IMR-90 (cell line): ENCODE measurements at regions not wholly inside any gene's neighbourhood (a gene's known extent, or its start where the extent isn't known, plus 50 kb on each side); places are given as distances from the start of the nearest gene placed in this dataset.
A peak's percentile ranks its signal among the peaks of the same experiment; 100 is the strongest.

ENCODE experiments used
- ATAC-seq: fragments of 200-7000 bp; cut with Tn5 transposase; 2 replicates; pipeline ENCODE4 v1.9.1; 2020; ENCODE audit warnings: low read depth, mild to moderate bottlenecking, moderate library complexity
- BruUV-seq: library from RNA; stranded (reverse); fragments of 400-500 nt; replicated peaks from 2 replicates; lab custom pipeline; 2021; lab: Mats Ljungman, UMichigan
- CTCF ChIA-PET: fragments of 300-600 bp; formaldehyde crosslinking; extraction: SDS; loops from one replicate; lab custom pipeline; 2021; ENCODE audit warnings: antibody characterized with exemption; lab: Yijun Ruan, JAX
- POLR2A ChIA-PET: fragments of 300-600 bp; sonication (Branson Sonifier 250); formaldehyde crosslinking; loops from one replicate; lab custom pipeline; 2022; ENCODE audit warnings: antibody characterized with exemption; ENCODE audit not compliant: unreplicated experiment; lab: Charles Lee
- DNase-seq: peaks from one replicate; pipeline ENCODE4 v3.0.0; 2013
- H2AFZ ChIP-seq: replicated peaks from 2 replicates; pipeline ENCODE3; 2013; ENCODE audit warnings: low read length, mild to moderate bottlenecking; ENCODE audit not compliant: poor library complexity
- H2AK5ac ChIP-seq: 2 replicates; pipeline ENCODE4 v1.6.1; 2013; ENCODE audit warnings: low read depth, low read length, inconsistent platforms
- H2AK9ac ChIP-seq: replicated peaks from 2 replicates; pipeline ENCODE3; 2013; ENCODE audit warnings: mild to moderate bottlenecking, low read depth, low read length, moderate library complexity; ENCODE audit not compliant: poor library complexity
- H2BK120ac ChIP-seq: 2 replicates; pipeline ENCODE4 v1.6.1; 2013; ENCODE audit warnings: low read depth, low read length, inconsistent platforms
- H2BK15ac ChIP-seq: 3 replicates; pipeline ENCODE4 v1.6.1; 2013; ENCODE audit warnings: low read depth, low read length, inconsistent platforms
- H2BK20ac ChIP-seq: 2 replicates; pipeline ENCODE4 v1.6.1; 2013; ENCODE audit warnings: low read depth, mild to moderate bottlenecking, inconsistent platforms, low read length, moderate library complexity
- H2BK5ac ChIP-seq: 2 replicates; pipeline ENCODE4 v1.6.1; 2013; ENCODE audit warnings: mild to moderate bottlenecking, low read depth, low read length, inconsistent platforms; ENCODE audit not compliant: poor library complexity, severe bottlenecking
- H3K14ac ChIP-seq: replicated peaks from 2 replicates; pipeline ENCODE4 v1.6.1; 2013; ENCODE audit warnings: low read depth, low read length, inconsistent platforms
- H3K18ac ChIP-seq: 2 replicates; pipeline ENCODE4 v1.6.1; 2013; ENCODE audit warnings: low read depth, low read length, control low read depth
- H3K23ac ChIP-seq: 2 replicates; pipeline ENCODE4 v1.6.1; 2013; ENCODE audit warnings: low read depth, low read length, inconsistent platforms
- H3K27ac ChIP-seq: 2 replicates; pipeline ENCODE4 v1.5.1; 2013; ENCODE audit warnings: mild to moderate bottlenecking, control low read depth, low read length; ENCODE audit not compliant: insufficient read depth
- H3K27me3 ChIP-seq: 2 replicates; pipeline ENCODE4 v1.6.1; 2013; ENCODE audit warnings: low read length; ENCODE audit not compliant: control insufficient read depth, insufficient read depth
- H3K36me3 ChIP-seq: 2 replicates; pipeline ENCODE4 v1.6.1; 2013; ENCODE audit warnings: low read length, mixed read lengths; ENCODE audit not compliant: control insufficient read depth, insufficient read depth
- H3K4ac ChIP-seq: 2 replicates; pipeline ENCODE4 v1.6.1; 2013; ENCODE audit warnings: low read depth, low read length, inconsistent platforms
- H3K4me1 ChIP-seq: 2 replicates; pipeline ENCODE4 v1.6.1; 2013; ENCODE audit warnings: low read length, mixed read lengths; ENCODE audit not compliant: control insufficient read depth, insufficient read depth
- H3K4me2 ChIP-seq: 2 replicates; pipeline ENCODE4 v1.6.1; 2013; ENCODE audit warnings: low read depth, mild to moderate bottlenecking, control low read depth, low read length, moderate library complexity
- H3K4me3 ChIP-seq: 2 replicates; pipeline ENCODE4 v1.5.1; 2013; ENCODE audit warnings: low read depth, mild to moderate bottlenecking, control low read depth, low read length, moderate library complexity; ENCODE audit not compliant: insufficient read depth
- H3K56ac ChIP-seq: 2 replicates; pipeline ENCODE4 v1.6.1; 2013; ENCODE audit warnings: low read length, inconsistent platforms; ENCODE audit not compliant: insufficient read depth; ENCODE audit errors: extremely low read depth
- H3K79me1 ChIP-seq, 2 experiments: 2 replicates each; pipeline ENCODE4 v1.6.1; 2013; ENCODE audit warnings: low read length in 2 of 2, inconsistent platforms in 1 of 2, low read depth in 1 of 2
- H3K9ac ChIP-seq: 2 replicates; pipeline ENCODE4 v1.6.1; 2013; ENCODE audit warnings: low read depth, low read length, control low read depth
- H3K9me1 ChIP-seq: 2 replicates; pipeline ENCODE4 v1.6.1; 2013; ENCODE audit warnings: low read length, inconsistent platforms; ENCODE audit not compliant: insufficient read depth
- H3K9me3 ChIP-seq: 2 replicates; pipeline ENCODE4 v1.6.1; 2013; ENCODE audit warnings: low read length; ENCODE audit not compliant: control insufficient read depth, insufficient read depth
- H4K20me1 ChIP-seq: 2 replicates; pipeline ENCODE4 v1.6.1; 2013; ENCODE audit warnings: low read length, inconsistent platforms; ENCODE audit not compliant: insufficient read depth
- H4K5ac ChIP-seq: 2 replicates; pipeline ENCODE4 v1.6.1; 2013; ENCODE audit warnings: mild to moderate bottlenecking, low read depth, low read length, control low read depth
- H4K8ac ChIP-seq, 2 experiments: 2 replicates each; pipeline ENCODE4 v1.6.1; 2013; ENCODE audit warnings: low read depth in 2 of 2, low read length in 2 of 2, control low read depth in 1 of 2, inconsistent platforms in 1 of 2
- H4K91ac ChIP-seq: 2 replicates; pipeline ENCODE4 v1.6.1; 2013; ENCODE audit warnings: low read depth, low read length, inconsistent platforms; ENCODE audit not compliant: insufficient read depth
- CHD1 ChIP-seq: IDR thresholded peaks from 2 replicates; pipeline ENCODE4 v1.6.1; 2012; ENCODE audit warnings: low read depth, low read length, improper control_type of control experiment
- FOS ChIP-seq: fragments of 150-350 bp; IDR thresholded peaks from 2 replicates; pipeline ENCODE4 v1.6.1; 2016; ENCODE audit warnings: low read depth, low read length
- MAFK ChIP-seq: IDR thresholded peaks from 2 replicates; pipeline ENCODE4 v1.6.1; 2012; ENCODE audit warnings: low read depth, low read length, improper control_type of control experiment
- WGBS, 2 experiments: methylation state at CpG; one replicate each; pipeline versions ENCODE4 v1.1.5 to v1.1.7; 2013; ENCODE audit warnings: missing lambda C conversion rate in 2 of 2; ENCODE audit not compliant: insufficient read length in 1 of 2; ENCODE audit errors: extremely low coverage in 2 of 2; 5-methylcytosine and 5-hydroxymethylcytosine counted together
- dilution Hi-C: fragments of 300-500 bp; cut with HindIII; formaldehyde crosslinking; loops from one replicate; pipeline ENCODE4 v1.14.3; 2018; ENCODE audit warnings: low sequenced_read_pairs; ENCODE audit not compliant: unreplicated experiment
- in situ Hi-C: fragments of 300-500 bp; cut with MboI; formaldehyde crosslinking; loops from 3 replicates; pipeline ENCODE4 v1.14.3; 2019; ENCODE audit warnings: low sequenced_read_pairs, inconsistent platforms, mixed read lengths
- intact Hi-C: fragments of 100-400 bp; cut with micrococcal nuclease; formaldehyde crosslinking; loops from 2 replicates; pipeline ENCODE4 v1.10.0; 2022

- no peak overlapping the region for H3K9ac ChIP-seq
- no CpG with 5 or more reads among the region's 3 CpGs for WGBS, 2 experiments
- in situ Hi-C loops (no loop called here), dilution Hi-C loops (no loop called here), intact Hi-C loops (no loop called here)
- H2BK15ac ChIP-seq, result no peak overlapping the region
- no peak overlapping the region for H2AFZ ChIP-seq
- H3K27me3 ChIP-seq, result no peaks in the 10 kb centered on the region
- no peak overlapping the region for H3K14ac ChIP-seq
- no peak overlapping the region for H4K91ac ChIP-seq
- no peaks in the 10 kb centered on the region for H3K79me1 ChIP-seq
- no peak overlapping the region for H2BK5ac ChIP-seq
- no peaks in the 10 kb centered on the region for H3K9me1 ChIP-seq
- H3K4me3 ChIP-seq, result no peak overlapping the region
- H3K27ac ChIP-seq, result no peak overlapping the region
- H3K4me1 ChIP-seq, result no peaks in the 10 kb centered on the region
- peak; percentile 44; the same call in 1 of the 2 replicates for TF ChIP-seq MAFK
- no peak for TF ChIP-seq FOS
- TF ChIP-seq CHD1, result no peak
- H2BK120ac ChIP-seq, result no peak overlapping the region
- CTCF ChIA-PET, result no interaction called here
- H2AK5ac ChIP-seq, result no peak overlapping the region
- H2BK20ac ChIP-seq, result no peak overlapping the region
- no peaks in the 10 kb centered on the region for H3K9me3 ChIP-seq
- H3K4me2 ChIP-seq, result no peak overlapping the region
- no TSS peak for BruUV-seq
- H4K8ac ChIP-seq, result no peak overlapping the region
- POLR2A ChIA-PET, result no interaction called here
- H4K5ac ChIP-seq, result no peak overlapping the region
- no peaks in the 10 kb centered on the region for H4K20me1 ChIP-seq
- no peak overlapping the region for H3K23ac ChIP-seq
- DNase-seq (no peak), ATAC-seq (no peak)
- H2AK9ac ChIP-seq, result no peak overlapping the region
- H3K36me3 ChIP-seq, result no peaks in the 10 kb centered on the region
- no peak overlapping the region for H3K18ac ChIP-seq
- H3K56ac ChIP-seq, result no peak overlapping the region
- no peak overlapping the region for H3K4ac ChIP-seq
Measured at GRCh38 chr15:47933865-47934264, 186.9 kb upstream of the SLC24A5 start.
